CD4-positive, alpha-beta memory T cell (primary cell): ENCODE measurements at regions not wholly inside any gene's neighbourhood (a gene's known extent, or its start where the extent isn't known, plus 50 kb on each side); places are given as distances from the start of the nearest gene placed in this dataset.
"Not testable (repeated sequence)": the region's sequence is repeated elsewhere in the genome, so short reads cannot be mapped to it uniquely, and the experiment has no call there.

ENCODE experiments used
- CTCF ChIA-PET: fragments of 350-600 bp; sonication (Branson Sonifier 250); formaldehyde crosslinking; loops from one replicate; lab custom pipeline; 2021; ENCODE audit warnings: inconsistent platforms; ENCODE audit not compliant: partially characterized antibody; lab: Charles Lee
- POLR2A ChIA-PET: fragments of 350-600 bp; sonication (Branson Sonifier 250); formaldehyde crosslinking; loops from one replicate; lab custom pipeline; 2021; ENCODE audit not compliant: partially characterized antibody; lab: Charles Lee
- DNase-seq, 5 donors: peaks; one replicate each; pipeline versions ENCODE4 v3.0.0 to v3.0.0-alpha.2; 2020 to 2022; ENCODE audit warnings: mixed read lengths in 1 of 5
- H3K27ac ChIP-seq: one replicate; pipeline ENCODE4 v1.7.0; 2013; ENCODE audit warnings: low read depth, low read length
- H3K27me3 ChIP-seq: 2 replicates; pipeline ENCODE4 v1.7.0; 2013; ENCODE audit warnings: mild to moderate bottlenecking, low read length, moderate library complexity; ENCODE audit not compliant: insufficient read depth
- H3K36me3 ChIP-seq: 2 replicates; pipeline ENCODE4 v1.7.0; 2013; ENCODE audit warnings: mild to moderate bottlenecking, low read length, moderate library complexity; ENCODE audit not compliant: insufficient read depth
- H3K4me1 ChIP-seq: 2 replicates; pipeline ENCODE4 v1.7.0; 2013; ENCODE audit warnings: mild to moderate bottlenecking, low read length, moderate library complexity; ENCODE audit not compliant: insufficient read depth
- H3K4me3 ChIP-seq, 2 donors: one replicate each; pipeline ENCODE4 v1.7.0; 2013; ENCODE audit warnings: low read length in 2 of 2, mild to moderate bottlenecking in 1 of 2
- H3K9me3 ChIP-seq, 2 donors: one replicate each; pipeline ENCODE4 v1.7.0; 2013; ENCODE audit warnings: low read length in 2 of 2, control low read depth in 1 of 2; ENCODE audit not compliant: control insufficient read depth in 1 of 2
- H3K27ac Mint-ChIP-seq, 7 donors: one replicate each; pipeline ENCODE4 v1.8.0; 2020 to 2021; ENCODE audit warnings: mixed read lengths in 7 of 7, mild to moderate bottlenecking in 6 of 7, inconsistent platforms in 3 of 7, moderate library complexity in 3 of 7
- H3K27me3 Mint-ChIP-seq, 2 donors: one replicate each; pipeline ENCODE4 v1.8.0; 2020 to 2021; ENCODE audit warnings: mixed read lengths in 2 of 2
- H3K36me3 Mint-ChIP-seq, 2 donors: one replicate each; pipeline ENCODE4 v1.8.0; 2020 to 2021; ENCODE audit warnings: mixed read lengths in 2 of 2, inconsistent platforms in 1 of 2, mild to moderate bottlenecking in 1 of 2
- H3K4me1 Mint-ChIP-seq, 4 donors: one replicate each; pipeline ENCODE4 v1.8.0; 2020 to 2021; ENCODE audit warnings: mixed read lengths in 4 of 4, mild to moderate bottlenecking in 1 of 4
- H3K4me3 Mint-ChIP-seq, 8 donors: one replicate each; pipeline ENCODE4 v1.8.0; 2020 to 2021; ENCODE audit warnings: mixed read lengths in 8 of 8, mild to moderate bottlenecking in 7 of 8, moderate library complexity in 6 of 8, inconsistent platforms in 3 of 8
- H3K9me3 Mint-ChIP-seq, 8 donors: one replicate each; pipeline ENCODE4 v1.8.0; 2020 to 2021; ENCODE audit warnings: mixed read lengths in 8 of 8, mild to moderate bottlenecking in 5 of 8, inconsistent platforms in 3 of 8, moderate library complexity in 1 of 8
- intact Hi-C: fragments of 100-400 bp; cut with micrococcal nuclease; formaldehyde crosslinking; loops from one replicate; pipeline ENCODE4 v1.15.1; 2023

- Histone ChIP-seq H3K27me3 (no peaks in the 10 kb centered on the region), H3K36me3 (no peaks in the 10 kb centered on the region), H3K4me1 (no peaks in the 10 kb centered on the region), H3K4me3 (no peak overlapping the region), H3K27ac (no peak overlapping the region), H3K9me3 (no peaks in the 10 kb centered on the region)
- H3K27ac Mint-ChIP-seq, result no peak overlapping the region
- ChIA-PET CTCF (no interaction called here), POLR2A (no interaction called here)
- H3K9me3 Mint-ChIP-seq, result peaks cover 0 to 5% (median 0%) of the 10 kb centered on the region in 8 donors
- H3K27me3 Mint-ChIP-seq, result peaks cover 11 to 15% of the 10 kb centered on the region in 2 donors
- DNase-seq, result no peak
- H3K4me1 Mint-ChIP-seq, result no peaks in the 10 kb centered on the region
- intact Hi-C loops, result no loop called here
- H3K4me3 Mint-ChIP-seq, result no peak overlapping the region
- no peaks in the 10 kb centered on the region for H3K36me3 Mint-ChIP-seq
These were observed 155.4 kb downstream of the ZNF648 start for GRCh38 chr1:181905944-181906597.

GRCh38 chr1:181898773-181899172 is 162.7 kb downstream of the ZNF648 start:
- Histone ChIP-seq H3K4me1 (no peaks in the 10 kb centered on the region), H3K36me3 (no peaks in the 10 kb centered on the region), H3K4me3 (no peak overlapping the region), H3K27ac (no peak overlapping the region), H3K9me3 (no peaks in the 10 kb centered on the region), H3K27me3 (no peaks in the 10 kb centered on the region)
- H3K9me3 Mint-ChIP-seq, result no peaks in the 10 kb centered on the region
- H3K4me1 Mint-ChIP-seq, result no peaks in the 10 kb centered on the region
- POLR2A ChIA-PET, result no interaction called here
- H3K27me3 Mint-ChIP-seq, result peaks cover 3% of the 10 kb centered on the region in 2 donors
- H3K4me3 Mint-ChIP-seq, result no peak overlapping the region
- CTCF ChIA-PET, result no interaction called here
- intact Hi-C loops, result no loop called here
- no peak for DNase-seq
- H3K36me3 Mint-ChIP-seq, result no peaks in the 10 kb centered on the region
- H3K27ac Mint-ChIP-seq, result no peak overlapping the region

DNA sequence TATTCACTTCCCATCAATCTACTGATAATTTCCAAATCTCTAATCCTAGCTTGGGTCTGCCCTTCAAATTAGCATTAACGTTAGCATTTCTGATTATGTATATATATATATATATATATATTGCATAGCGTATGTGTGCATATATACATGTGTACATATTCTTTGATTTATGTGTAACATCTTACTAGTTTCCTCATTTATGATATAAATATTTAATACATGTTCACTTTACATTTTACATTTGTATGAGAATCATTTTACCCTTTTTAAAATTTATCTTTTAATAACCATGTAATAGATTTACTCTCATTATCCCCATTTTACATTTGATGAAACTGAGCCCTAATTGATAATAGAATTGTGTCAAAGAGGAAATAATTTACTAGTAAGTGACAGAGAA is 164.7 kb downstream of the ZNF648 start:
- POLR2A ChIA-PET, result no interaction called here
- peaks cover 0 to 2% of the 10 kb centered on the region in 2 donors for H3K27me3 Mint-ChIP-seq
- Histone ChIP-seq H3K27ac (no peak overlapping the region), H3K36me3 (no peaks in the 10 kb centered on the region), H3K27me3 (no peaks in the 10 kb centered on the region), H3K9me3 (no peaks in the 10 kb centered on the region), H3K4me1 (no peaks in the 10 kb centered on the region), H3K4me3 (no peak overlapping the region)
- DNase-seq, result no peak
- intact Hi-C loops, result no loop called here
- H3K9me3 Mint-ChIP-seq, result peaks cover 0 to 10% (median 4%) of the 10 kb centered on the region in 8 donors
- no peak overlapping the region for H3K4me3 Mint-ChIP-seq
- H3K27ac Mint-ChIP-seq, result no peak overlapping the region
- H3K36me3 Mint-ChIP-seq, result no peaks in the 10 kb centered on the region
- CTCF ChIA-PET, result no interaction called here
- no peaks in the 10 kb centered on the region for H3K4me1 Mint-ChIP-seq

DNA sequence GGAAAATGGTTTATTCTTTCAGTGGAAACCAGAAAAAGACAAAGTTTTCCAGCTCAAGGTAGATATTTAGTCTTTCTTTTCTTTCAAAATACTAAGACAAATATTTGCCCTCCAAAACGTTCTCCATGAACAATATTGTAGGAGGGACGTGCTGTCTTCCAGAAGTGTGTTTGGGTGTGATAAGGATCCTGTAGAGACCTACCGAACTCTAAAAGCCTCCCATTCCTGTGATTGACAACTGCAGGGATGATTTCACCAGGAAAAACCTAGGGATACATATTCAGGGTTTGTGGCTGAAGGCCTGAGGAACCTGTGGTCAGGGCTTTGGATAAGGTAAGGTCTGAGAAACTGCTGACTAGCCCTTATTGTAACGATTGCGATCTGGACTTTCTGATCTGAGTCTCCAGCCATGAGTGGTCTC is 167.1 kb downstream of the ZNF648 start:
- no peak overlapping the region for H3K27ac Mint-ChIP-seq
- Histone ChIP-seq H3K4me3 (no peak overlapping the region), H3K36me3 (no peaks in the 10 kb centered on the region), H3K27me3 (no peaks in the 10 kb centered on the region), H3K4me1 (no peaks in the 10 kb centered on the region), H3K27ac (no peak overlapping the region), H3K9me3 (no peaks in the 10 kb centered on the region)
- H3K9me3 Mint-ChIP-seq, result peaks cover 0 to 14% (median 4%) of the 10 kb centered on the region in 8 donors
- H3K4me3 Mint-ChIP-seq, result no peak overlapping the region
- ChIA-PET POLR2A (no interaction called here), CTCF (no interaction called here)
- H3K36me3 Mint-ChIP-seq, result no peaks in the 10 kb centered on the region
- H3K4me1 Mint-ChIP-seq, result no peaks in the 10 kb centered on the region
- no peak for DNase-seq
- peaks cover 0 to 2% of the 10 kb centered on the region in 2 donors for H3K27me3 Mint-ChIP-seq
- intact Hi-C loops, result no loop called here

- peaks cover 0 to 14% (median 4%) of the 10 kb centered on the region in 8 donors for H3K9me3 Mint-ChIP-seq
- H3K36me3 Mint-ChIP-seq, result no peaks in the 10 kb centered on the region
- Histone ChIP-seq H3K27me3 (no peaks in the 10 kb centered on the region), H3K36me3 (no peaks in the 10 kb centered on the region), H3K4me3 (no peak overlapping the region), H3K9me3 (no peaks in the 10 kb centered on the region), H3K27ac (no peak overlapping the region), H3K4me1 (no peaks in the 10 kb centered on the region)
- ChIA-PET POLR2A (no interaction called here), CTCF (no interaction called here)
- no peaks in the 10 kb centered on the region for H3K4me1 Mint-ChIP-seq
- no peak for DNase-seq
- intact Hi-C loops, result no loop called here
- no peak overlapping the region for H3K27ac Mint-ChIP-seq
- H3K4me3 Mint-ChIP-seq, result no peak overlapping the region
- H3K27me3 Mint-ChIP-seq, result peaks cover 0 to under 1% of the 10 kb centered on the region in 2 donors
These were observed 167.6 kb downstream of the ZNF648 start for GRCh38 chr1:181893937-181894336.

- H3K4me1 Mint-ChIP-seq, H3K27me3 ChIP-seq, H3K4me1 ChIP-seq, H3K4me3 Mint-ChIP-seq, H3K36me3 Mint-ChIP-seq, H3K4me3 ChIP-seq, CTCF ChIA-PET, H3K27ac ChIP-seq, H3K27me3 Mint-ChIP-seq, H3K36me3 ChIP-seq, DNase-seq, POLR2A ChIA-PET, intact Hi-C loops, H3K27ac Mint-ChIP-seq, H3K9me3 ChIP-seq: not testable (repeated sequence)
- H3K9me3 Mint-ChIP-seq, result peaks cover 0 to 14% (median 5%) of the 10 kb centered on the region in 8 donors
These were observed 168.4 kb downstream of the ZNF648 start for GRCh38 chr1:181893150-181893549.

- no peaks in the 10 kb centered on the region for H3K27me3 ChIP-seq
- POLR2A ChIA-PET, result no interaction called here
- H3K9me3 Mint-ChIP-seq, result peaks cover 0 to 45% (median 28%) of the 10 kb centered on the region in 8 donors
- H3K4me1 Mint-ChIP-seq, result no peaks in the 10 kb centered on the region
- H3K4me3 Mint-ChIP-seq, result no peak overlapping the region
- H3K4me1 ChIP-seq, result no peaks in the 10 kb centered on the region
- H3K27ac Mint-ChIP-seq, result no peak overlapping the region
- no peaks in the 10 kb centered on the region for H3K36me3 Mint-ChIP-seq
- no peaks in the 10 kb centered on the region for H3K36me3 ChIP-seq
- no peak for DNase-seq
- intact Hi-C loops, result no loop called here
- H3K27me3 Mint-ChIP-seq, result peaks cover 4 to 7% of the 10 kb centered on the region in 2 donors
- CTCF ChIA-PET, result no interaction called here
- H3K27ac ChIP-seq, result no peak overlapping the region
- H3K4me3 ChIP-seq, result no peak overlapping the region
- H3K9me3 ChIP-seq, result peaks cover 0 to 5% of the 10 kb centered on the region in 2 donors
These were observed 188.9 kb downstream of the ZNF648 start for GRCh38 chr1:181872562-181872961.
